ENCODE measurements at regions not wholly inside any gene's neighbourhood (a gene's known extent, or its start where the extent isn't known, plus 50 kb on each side); places are given as distances from the start of the nearest gene placed in this dataset.
"Not testable (repeated sequence)": the region's sequence is repeated elsewhere in the genome, so short reads cannot be mapped to it uniquely, and the experiment has no call there.

DNA sequence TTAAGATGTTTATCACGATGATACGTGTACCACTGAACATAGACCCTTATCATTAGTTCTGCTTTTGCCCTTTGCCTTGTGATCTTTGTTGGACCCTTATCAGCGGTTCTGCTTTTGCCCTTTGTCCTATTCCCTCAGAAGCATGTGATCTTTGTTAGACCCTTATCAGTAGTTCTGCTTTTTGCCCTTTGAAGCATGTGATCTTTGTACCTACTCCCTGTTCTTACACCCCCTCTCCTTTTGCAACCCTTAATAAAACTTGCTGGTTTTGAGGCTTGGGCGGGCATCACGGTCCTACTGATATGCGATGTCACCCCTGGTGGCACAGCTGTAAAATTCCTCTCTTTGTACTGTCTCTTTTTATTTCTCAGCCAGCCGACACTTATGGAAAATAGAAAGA lies 117.0 kb downstream of the SDHAF3 start:
- not testable (repeated sequence) for DNase-seq

DNA sequence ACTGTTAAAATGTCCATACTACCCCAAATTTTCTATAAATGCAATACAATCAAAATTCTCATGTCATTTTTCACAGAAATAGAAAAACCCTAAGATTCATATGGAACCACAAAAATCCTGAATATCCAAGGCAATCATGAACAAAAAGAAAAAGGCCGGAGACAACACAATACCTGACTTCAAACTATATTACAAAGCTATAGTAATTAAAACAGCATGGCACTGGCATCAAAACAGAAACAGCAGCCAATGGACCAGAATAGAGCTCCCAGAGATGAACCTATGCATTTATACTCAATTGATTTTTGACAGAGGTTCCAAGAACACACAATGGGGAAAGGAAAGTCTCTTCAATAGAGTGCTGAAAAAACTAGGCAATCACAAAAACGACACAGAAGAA lies 128.8 kb downstream of the SDHAF3 start:
- DNase-seq: no peak

DNA sequence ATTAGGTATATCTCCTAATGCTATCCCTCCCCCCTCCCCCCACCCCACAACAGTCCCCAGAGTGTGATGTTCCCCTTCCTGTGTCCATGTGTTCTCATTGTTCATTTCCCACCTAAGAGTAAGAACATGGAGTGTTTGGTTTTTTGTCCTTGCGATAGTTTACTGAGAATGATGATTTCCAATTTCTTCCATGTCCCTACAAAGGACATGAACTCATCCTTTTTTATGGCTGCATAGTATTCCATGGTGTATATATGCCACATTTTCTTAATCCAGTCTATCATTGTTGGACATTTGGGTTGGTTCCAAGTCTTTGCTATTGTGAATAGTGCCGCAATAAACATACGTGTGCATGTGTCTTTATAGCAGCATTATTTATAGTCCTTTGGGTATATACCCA lies 140.7 kb downstream of the SDHAF3 start:
- not testable (repeated sequence) for DNase-seq

- no peak for DNase-seq
Observed at GRCh38 chr7:97269741-97270140, 152.2 kb downstream of the SDHAF3 start.

DNA sequence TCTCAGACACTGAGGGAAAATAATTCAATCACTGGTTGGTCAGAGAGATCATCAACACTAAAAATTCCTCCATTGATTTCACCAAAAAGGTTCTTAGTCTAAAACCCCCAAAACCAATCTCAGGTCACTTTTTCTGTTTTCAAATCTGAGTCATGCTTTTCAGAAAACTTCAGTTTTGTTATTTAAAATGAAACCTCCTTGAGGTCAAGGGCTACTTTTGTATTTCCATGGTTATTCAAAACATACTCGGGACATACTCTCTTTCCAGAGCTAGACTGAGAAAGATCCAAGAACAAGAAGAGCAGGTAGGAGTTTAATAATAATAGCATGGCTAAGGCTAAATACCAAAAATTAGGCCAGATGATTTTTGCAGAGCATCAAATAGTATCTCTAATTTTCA lies 152.8 kb downstream of the SDHAF3 start:
- DNase-seq: no peak

DNA sequence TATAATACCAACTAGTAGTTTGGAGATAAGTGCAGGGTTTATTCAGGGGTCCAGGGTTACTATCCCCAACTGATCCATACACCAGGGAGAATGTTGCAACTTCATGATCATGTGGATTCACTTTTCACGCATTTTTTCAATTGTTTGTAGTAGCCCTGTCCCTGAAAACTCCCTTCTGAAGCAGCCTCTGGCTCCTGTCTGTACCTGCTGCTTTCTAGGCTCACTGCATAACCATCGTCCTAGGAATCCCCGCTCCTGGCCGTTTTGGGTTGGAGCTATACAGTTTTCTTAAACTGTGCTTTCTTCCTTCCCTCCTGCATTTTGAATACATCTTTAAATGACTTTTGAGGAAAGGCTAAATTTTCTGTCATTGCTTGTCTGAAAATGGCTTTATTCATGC lies 154.1 kb downstream of the SDHAF3 start:
- DNase-seq: no peak

- no peak for DNase-seq
Observed at GRCh38 chr7:97272237-97272975, 154.9 kb downstream of the SDHAF3 start.

DNA sequence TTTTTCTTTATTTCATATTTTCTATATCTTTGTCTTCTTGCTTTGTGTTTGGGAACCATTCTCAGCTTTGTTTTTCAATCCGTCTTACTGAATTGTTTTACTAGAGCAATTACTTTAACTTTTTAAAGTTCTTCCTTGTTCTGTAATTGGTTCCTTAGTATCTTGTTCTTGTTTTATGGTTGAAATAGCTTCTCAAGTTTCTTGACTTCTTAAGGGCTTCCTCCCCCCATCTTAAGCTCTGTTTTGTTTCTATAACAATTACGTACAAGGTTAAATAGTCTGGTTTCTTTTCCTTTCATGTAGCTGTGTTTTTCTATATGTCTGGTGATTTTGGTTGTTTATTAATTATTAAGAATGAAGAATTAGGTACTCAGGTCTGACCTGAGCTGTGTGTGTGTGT lies 158.0 kb downstream of the SDHAF3 start:
- no peak for DNase-seq

- no peak for DNase-seq
Observed at GRCh38 chr7:97280950-97281349, 163.5 kb downstream of the SDHAF3 start.

- DNase-seq: no peak
Observed at GRCh38 chr7:97285348-97285747, 167.8 kb downstream of the SDHAF3 start.

- no peak for DNase-seq
Observed at GRCh38 chr7:97293031-97293430, 175.5 kb downstream of the SDHAF3 start.

GRCh38 chr7:97298561-97298960 lies 181.1 kb downstream of the SDHAF3 start:
- DNase-seq: no peak

GRCh38 chr7:97305589-97305988 lies 188.1 kb downstream of the SDHAF3 start:
- DNase-seq: no peak

- no peak for DNase-seq
Observed at GRCh38 chr7:97307521-97308108, 190.1 kb downstream of the SDHAF3 start.

DNA sequence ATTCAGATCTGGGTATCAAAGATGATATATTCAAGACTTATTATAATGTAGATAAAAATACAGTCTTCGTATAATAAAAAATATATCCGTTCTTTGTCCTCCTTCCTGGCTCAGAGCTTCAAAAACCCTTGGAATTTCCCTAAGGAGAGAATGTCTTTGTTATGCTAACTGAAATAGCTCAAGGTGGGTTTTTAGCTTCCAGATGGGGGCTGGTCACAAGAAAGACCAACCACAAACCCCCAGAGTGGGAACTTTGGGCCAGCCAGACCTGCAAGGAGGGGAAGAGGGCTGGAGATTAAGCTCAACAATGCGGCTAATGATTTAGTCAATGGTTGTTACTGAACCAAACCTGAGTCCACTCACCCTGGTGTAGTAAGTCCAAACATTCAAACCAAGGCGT lies 196.4 kb downstream of the SDHAF3 start:
- no peak for DNase-seq

DNA sequence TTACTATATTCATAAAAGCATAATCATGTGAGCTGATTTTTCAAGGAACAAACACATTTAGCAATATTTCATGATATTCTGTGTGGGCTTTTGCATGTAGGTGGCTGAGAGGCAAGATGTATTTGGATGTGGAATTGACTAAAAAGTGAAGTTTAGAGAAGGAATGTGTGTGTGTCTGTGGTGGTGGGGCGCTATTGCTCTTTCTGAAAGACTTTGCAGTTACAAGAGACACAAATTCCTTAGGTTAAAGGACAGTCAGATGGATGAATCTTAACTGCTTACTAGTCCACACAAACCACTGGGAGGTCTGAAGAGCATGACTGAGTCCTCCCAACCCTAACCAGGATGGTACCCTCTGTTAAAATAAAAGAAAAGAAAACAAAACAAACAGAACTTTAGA lies 200.1 kb downstream of the SDHAF3 start:
- no peak for DNase-seq

GRCh38 chr7:97329871-97330270 lies 212.4 kb downstream of the SDHAF3 start:
- not testable (repeated sequence) for DNase-seq

DNA sequence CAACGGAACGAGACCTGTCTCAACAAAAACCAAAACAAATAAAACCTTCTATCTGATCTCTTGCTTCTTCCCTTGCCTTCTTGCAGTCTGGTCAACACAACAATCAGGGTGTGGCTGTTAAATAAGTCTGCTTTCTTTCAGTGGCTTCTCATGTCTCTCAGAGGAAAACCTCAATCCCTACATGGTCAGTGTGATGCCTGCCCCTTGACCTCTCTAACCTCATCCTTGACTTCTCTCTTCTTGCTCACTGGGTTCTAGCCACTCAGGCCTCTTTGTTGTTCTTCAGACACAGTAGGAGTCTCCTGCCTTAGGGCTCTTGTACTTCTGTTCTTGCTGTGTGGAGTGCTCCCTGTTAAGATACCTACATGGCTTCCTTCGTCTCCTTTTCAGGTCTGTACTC lies 220.4 kb downstream of the SDHAF3 start:
- no peak for DNase-seq

DNA sequence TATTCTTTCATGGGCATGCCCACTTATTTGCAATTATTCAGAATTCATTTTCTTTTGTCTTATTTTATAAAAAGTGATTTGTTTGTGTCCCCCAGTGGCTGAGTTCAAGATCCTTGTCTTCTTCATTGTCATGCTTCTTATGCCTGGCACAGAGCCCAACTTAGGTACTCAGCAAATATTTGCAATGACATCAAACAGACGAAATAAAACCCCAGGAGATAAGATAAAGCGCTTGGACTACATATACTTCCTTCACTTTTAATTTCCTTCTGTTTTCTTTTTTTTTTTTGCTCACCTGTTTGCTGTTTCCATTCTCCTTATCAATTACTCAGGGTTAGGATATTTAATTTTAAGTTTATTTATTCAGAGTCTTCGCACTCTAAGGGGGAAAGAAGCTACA lies 225.0 kb downstream of the SDHAF3 start:
- no peak for DNase-seq

DNA sequence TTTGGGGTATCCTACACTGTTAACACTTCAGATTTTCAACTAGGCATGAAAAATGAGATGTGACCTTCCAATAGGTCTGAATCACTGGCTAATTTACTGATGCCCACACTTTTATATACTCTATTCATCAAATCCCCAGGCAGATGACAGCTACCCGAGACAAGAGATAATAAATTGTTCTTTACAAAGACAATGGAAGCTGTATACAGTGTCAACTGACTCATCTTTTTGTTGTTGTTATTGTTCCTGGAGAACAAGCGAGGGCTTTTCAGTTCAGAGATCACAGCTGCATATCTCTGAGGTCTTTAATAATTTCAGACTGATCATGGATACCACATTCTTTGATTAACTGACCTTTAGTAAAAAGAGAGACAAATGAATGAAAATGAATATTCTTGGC lies 228.9 kb downstream of the SDHAF3 start:
- DNase-seq: no peak

DNA sequence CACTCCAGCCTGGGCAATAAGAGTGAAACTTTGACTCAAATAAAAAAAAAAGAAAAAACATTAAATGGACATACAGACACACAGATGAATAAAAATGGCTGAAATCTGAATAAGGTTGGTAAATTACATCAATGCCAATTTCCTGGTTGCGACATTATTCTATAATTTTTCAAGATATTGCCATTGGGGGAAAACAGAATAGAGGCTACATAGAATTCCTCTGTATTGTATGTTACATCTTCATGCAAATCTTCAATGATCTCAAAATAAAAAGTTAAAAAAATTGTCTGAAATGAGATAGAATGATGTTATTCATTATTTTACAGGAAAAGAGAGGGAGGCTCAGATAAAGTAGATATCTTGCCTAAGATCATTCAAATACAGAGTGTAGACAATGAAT lies 234.0 kb downstream of the SDHAF3 start:
- no peak for DNase-seq

DNA sequence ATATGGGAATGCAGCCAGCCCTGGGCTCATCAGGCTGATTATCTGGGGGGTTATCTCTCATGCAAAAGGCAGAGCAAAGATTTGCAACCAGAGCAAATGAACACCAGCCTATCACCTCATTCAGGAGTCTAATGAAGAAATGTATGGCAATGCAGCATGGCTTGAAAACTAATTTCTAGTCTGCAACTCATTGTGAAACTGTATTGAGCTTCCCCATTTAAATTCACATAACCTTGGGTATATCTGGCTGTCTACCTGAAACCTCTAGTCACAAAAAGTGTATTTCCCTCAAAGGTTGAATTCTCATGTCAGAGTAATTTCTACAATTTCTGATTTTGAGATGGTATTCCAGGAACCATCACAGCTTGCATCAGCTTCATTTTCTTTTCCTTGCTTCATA lies 240.0 kb downstream of the SDHAF3 start:
- no peak for DNase-seq

- DNase-seq: no peak
Observed at GRCh38 chr7:97372882-97373281, 255.4 kb downstream of the SDHAF3 start.

DNA sequence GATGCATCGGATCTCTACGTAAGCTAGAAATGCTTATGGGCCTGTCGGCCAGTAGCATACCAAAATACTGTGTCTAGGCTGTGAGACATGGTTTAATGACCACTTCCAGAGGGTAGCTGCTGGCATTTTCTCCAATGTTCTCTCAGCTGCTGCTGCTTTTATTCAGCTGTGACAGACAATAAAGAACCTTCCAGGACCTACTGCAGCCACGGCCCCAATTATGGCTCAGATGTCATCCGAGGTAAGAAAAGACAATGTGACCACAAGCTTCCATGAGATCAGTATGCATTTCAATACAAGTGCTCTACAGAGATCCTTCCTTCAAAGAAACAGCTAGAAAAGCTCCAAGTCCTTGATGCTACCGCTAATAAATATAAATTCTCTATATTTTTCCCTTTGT lies 256.2 kb downstream of the SDHAF3 start:
- DNase-seq: no peak

- DNase-seq: no peak
Observed at GRCh38 chr7:97377713-97378112, 260.2 kb downstream of the SDHAF3 start.
